Ishikawa (cell line): ENCODE measurements at regions not wholly inside any gene's neighbourhood (a gene's known extent, or its start where the extent isn't known, plus 50 kb on each side); places are given as distances from the start of the nearest gene placed in this dataset.

Experiments
- NFIC ChIP-seq: IDR thresholded peaks from 2 replicates; pipeline ENCODE4 v1.6.1; 2012
- RAD21 ChIP-seq: IDR thresholded peaks from 2 replicates; pipeline ENCODE4 v1.6.1; 2012; ENCODE audit warnings: low read depth
- TF ChIP-seq, protein P1 (sequence below): IDR thresholded peaks from 2 replicates; pipeline ENCODE4 v1.6.1; 2012; ENCODE audit warnings: low read depth, mild to moderate bottlenecking

DNA sequence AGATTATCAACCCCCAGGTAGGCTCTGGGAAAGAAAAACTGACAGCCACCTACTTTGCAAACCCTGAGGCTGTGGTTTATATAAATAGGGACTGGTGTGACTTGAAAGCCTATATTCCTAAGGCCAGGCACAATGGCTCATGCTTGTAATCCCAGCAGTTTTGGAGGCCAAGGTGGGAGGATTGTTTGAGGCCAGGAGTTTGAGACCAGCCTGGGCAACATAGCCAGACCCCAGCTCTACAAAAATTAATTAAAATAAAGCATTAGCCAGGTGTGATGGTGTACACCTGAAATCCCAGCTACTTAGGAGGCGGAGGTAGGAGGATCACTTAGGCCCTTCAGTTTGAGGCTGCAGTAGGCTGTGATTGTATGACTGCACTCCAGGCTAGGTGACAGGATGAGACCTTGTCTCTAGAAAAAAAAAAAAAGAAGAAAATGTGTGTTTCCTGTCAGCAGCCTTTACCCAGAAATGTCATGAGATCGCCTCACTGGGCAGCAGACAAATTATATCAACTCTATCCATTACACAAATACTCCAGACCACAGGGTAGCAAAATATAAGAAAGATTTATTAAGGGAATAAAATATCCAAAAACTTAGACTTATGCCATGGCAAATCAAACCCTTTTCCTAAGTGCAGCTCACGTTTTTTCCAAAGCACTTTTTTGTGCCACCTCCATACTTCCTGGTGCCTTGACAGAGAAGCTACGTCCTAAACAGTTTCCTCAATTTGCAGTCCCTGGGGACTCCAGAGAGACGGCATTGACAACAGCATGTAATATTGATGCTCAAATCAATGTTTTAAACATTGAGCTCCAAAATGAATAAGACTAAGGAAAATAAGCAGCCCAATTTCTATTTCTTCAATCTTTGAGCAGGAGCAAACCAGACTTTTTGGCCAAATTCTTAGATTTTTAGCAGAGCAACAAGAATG, 190.8 kb upstream of the NDUFV2 start:
- TF ChIP-seq, protein P1, sequence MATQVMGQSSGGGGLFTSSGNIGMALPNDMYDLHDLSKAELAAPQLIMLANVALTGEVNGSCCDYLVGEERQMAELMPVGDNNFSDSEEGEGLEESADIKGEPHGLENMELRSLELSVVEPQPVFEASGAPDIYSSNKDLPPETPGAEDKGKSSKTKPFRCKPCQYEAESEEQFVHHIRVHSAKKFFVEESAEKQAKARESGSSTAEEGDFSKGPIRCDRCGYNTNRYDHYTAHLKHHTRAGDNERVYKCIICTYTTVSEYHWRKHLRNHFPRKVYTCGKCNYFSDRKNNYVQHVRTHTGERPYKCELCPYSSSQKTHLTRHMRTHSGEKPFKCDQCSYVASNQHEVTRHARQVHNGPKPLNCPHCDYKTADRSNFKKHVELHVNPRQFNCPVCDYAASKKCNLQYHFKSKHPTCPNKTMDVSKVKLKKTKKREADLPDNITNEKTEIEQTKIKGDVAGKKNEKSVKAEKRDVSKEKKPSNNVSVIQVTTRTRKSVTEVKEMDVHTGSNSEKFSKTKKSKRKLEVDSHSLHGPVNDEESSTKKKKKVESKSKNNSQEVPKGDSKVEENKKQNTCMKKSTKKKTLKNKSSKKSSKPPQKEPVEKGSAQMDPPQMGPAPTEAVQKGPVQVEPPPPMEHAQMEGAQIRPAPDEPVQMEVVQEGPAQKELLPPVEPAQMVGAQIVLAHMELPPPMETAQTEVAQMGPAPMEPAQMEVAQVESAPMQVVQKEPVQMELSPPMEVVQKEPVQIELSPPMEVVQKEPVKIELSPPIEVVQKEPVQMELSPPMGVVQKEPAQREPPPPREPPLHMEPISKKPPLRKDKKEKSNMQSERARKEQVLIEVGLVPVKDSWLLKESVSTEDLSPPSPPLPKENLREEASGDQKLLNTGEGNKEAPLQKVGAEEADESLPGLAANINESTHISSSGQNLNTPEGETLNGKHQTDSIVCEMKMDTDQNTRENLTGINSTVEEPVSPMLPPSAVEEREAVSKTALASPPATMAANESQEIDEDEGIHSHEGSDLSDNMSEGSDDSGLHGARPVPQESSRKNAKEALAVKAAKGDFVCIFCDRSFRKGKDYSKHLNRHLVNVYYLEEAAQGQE: no peak
- TF ChIP-seq NFIC (no peak), RAD21 (no peak)
